B cell (primary cell): ENCODE measurements at regions not wholly inside any gene's neighbourhood (a gene's known extent, or its start where the extent isn't known, plus 50 kb on each side); places are given as distances from the start of the nearest gene placed in this dataset.

Experiments
- ATAC-seq: fragments of 200-7000 bp; cut with Tn5 transposase; one replicate; pipeline ENCODE4 v1.10.0; 2021; ENCODE audit warnings: low read depth, mild to moderate bottlenecking, moderate number of reproducible peaks, moderate library complexity
- CTCF ChIA-PET: fragments of 350-600 bp; sonication (Branson Sonifier 250); formaldehyde crosslinking; loops from one replicate; lab custom pipeline; 2021; ENCODE audit warnings: antibody characterized with exemption, inconsistent platforms; lab: Charles Lee
- POLR2A ChIA-PET: fragments of 350-600 bp; sonication (Branson Sonifier 250); formaldehyde crosslinking; loops from one replicate; lab custom pipeline; 2021; ENCODE audit warnings: antibody characterized with exemption; lab: Charles Lee
- DNase-seq: peaks from one replicate; pipeline ENCODE4 v3.0.0; 2013
- H2AFZ ChIP-seq: 2 replicates; pipeline ENCODE4 v1.6.1; 2012; ENCODE audit warnings: mild to moderate bottlenecking, low read depth, low read length; ENCODE audit not compliant: insufficient read depth, poor library complexity, severe bottlenecking
- H3K27ac ChIP-seq, 2 donors: 1 replicate in 1 of 2; 2 replicates in 1 of 2; pipeline ENCODE4 v1.5.1; 2012 to 2013; ENCODE audit warnings: low read length in 2 of 2, mild to moderate bottlenecking in 2 of 2, moderate library complexity in 1 of 2
- H3K27me3 ChIP-seq, 4 experiments: fragments of 200-600 bp in 1 of 4; sonication (generic) in 1 of 4; replicated peaks in 1 of 4; 1 replicate in 2 of 4; 2 replicates in 2 of 4; pipeline versions ENCODE4 v1.6.1 to v1.7.0; 2013 to 2016; ENCODE audit warnings: low read length in 3 of 4, mild to moderate bottlenecking in 2 of 4, mixed read lengths in 1 of 4, moderate library complexity in 1 of 4; ENCODE audit not compliant: insufficient read depth in 4 of 4, control insufficient read depth in 3 of 4; ENCODE audit errors: control extremely low read depth in 1 of 4
- H3K36me3 ChIP-seq, 2 experiments: replicated peaks in 1 of 2; 1 replicate in 1 of 2; 2 replicates in 1 of 2; pipeline versions ENCODE4 v1.6.1 to v1.7.1; 2013; ENCODE audit warnings: low read length in 1 of 2; ENCODE audit not compliant: insufficient read depth in 2 of 2, control insufficient read depth in 1 of 2; ENCODE audit errors: control extremely low read depth in 1 of 2, extremely low read depth in 1 of 2
- H3K4me1 ChIP-seq, 2 donors: fragments of 200-600 bp in 1 of 2; sonication (generic) in 1 of 2; 1 replicate in 1 of 2; 2 replicates in 1 of 2; pipeline versions ENCODE4 v1.5.1 to v1.6.1; 2013 to 2017; ENCODE audit warnings: low read length in 2 of 2; ENCODE audit not compliant: control insufficient read depth in 2 of 2, insufficient read depth in 2 of 2
- H3K4me2 ChIP-seq: replicated peaks from 2 replicates; pipeline ENCODE3; 2012; ENCODE audit warnings: mild to moderate bottlenecking, low read depth, low read length; ENCODE audit not compliant: poor library complexity, severe bottlenecking
- H3K4me3 ChIP-seq, 5 experiments: fragments of 200-600 bp in 1 of 5; sonication (generic) in 1 of 5; 1 replicate in 3 of 5; 2 replicates in 2 of 5; pipeline versions ENCODE4 v1.5.1 to v1.7.0; 2011 to 2016; ENCODE audit warnings: low read length in 4 of 5, mild to moderate bottlenecking in 4 of 5, low read depth in 2 of 5, control low read depth in 1 of 5, moderate library complexity in 1 of 5; ENCODE audit not compliant: insufficient read depth in 1 of 5; ENCODE audit errors: control extremely low read depth in 1 of 5, extremely low read depth in 1 of 5
- H3K79me2 ChIP-seq: fragments of 200-600 bp; sonication (generic); one replicate; pipeline ENCODE4 v1.6.0; 2016; ENCODE audit warnings: low read length; ENCODE audit not compliant: control insufficient read depth, insufficient read depth
- H3K9ac ChIP-seq: fragments of 200-600 bp; sonication (generic); 2 replicates; pipeline ENCODE4 v1.6.1; 2017; ENCODE audit warnings: mild to moderate bottlenecking, low read length, moderate library complexity
- H3K9me3 ChIP-seq, 3 donors: one replicate each; pipeline versions ENCODE4 v1.6.1 to v1.7.1; 2013; ENCODE audit warnings: low read length in 2 of 3; ENCODE audit not compliant: control insufficient read depth in 2 of 3, insufficient read depth in 1 of 3; ENCODE audit errors: control extremely low read depth in 1 of 3
- H4K20me1 ChIP-seq: 2 replicates; pipeline ENCODE4 v1.6.0; 2012; ENCODE audit warnings: mild to moderate bottlenecking, low read length; ENCODE audit not compliant: insufficient read depth, control insufficient read depth, poor library complexity, severe bottlenecking
- H3K27ac Mint-ChIP-seq: one replicate; pipeline ENCODE4 v1.8.0; 2021; ENCODE audit warnings: mixed read lengths
- H3K27me3 Mint-ChIP-seq: one replicate; pipeline ENCODE4 v1.8.0; 2021; ENCODE audit warnings: mixed read lengths
- H3K4me1 Mint-ChIP-seq: one replicate; pipeline ENCODE4 v1.8.0; 2021; ENCODE audit warnings: mixed read lengths
- H3K4me3 Mint-ChIP-seq: one replicate; pipeline ENCODE4 v1.8.0; 2021; ENCODE audit warnings: mixed read lengths
- H3K9me3 Mint-ChIP-seq: one replicate; pipeline ENCODE4 v1.8.0; 2022; ENCODE audit warnings: mixed read lengths; ENCODE audit not compliant: insufficient read depth
- CTCF ChIP-seq: fragments of 200-600 bp; IDR thresholded peaks from one replicate; pipeline ENCODE4 v1.8.0; 2022; ENCODE audit warnings: antibody characterized with exemption, mild to moderate bottlenecking
- EZH2 ChIP-seq: IDR thresholded peaks from 2 replicates; pipeline ENCODE4 v1.6.1; 2012; ENCODE audit warnings: borderline replicate concordance, low read depth, mild to moderate bottlenecking, moderate library complexity, low read length; ENCODE audit not compliant: insufficient read depth, poor library complexity, severe bottlenecking
- WGBS: methylation state at CpG from one replicate; pipeline ENCODE4 v1.1.5; 2013; ENCODE audit warnings: missing lambda C conversion rate; ENCODE audit not compliant: insufficient coverage; 5-methylcytosine and 5-hydroxymethylcytosine counted together
- intact Hi-C: fragments of 100-400 bp; cut with micrococcal nuclease; formaldehyde crosslinking; loops from one replicate; pipeline ENCODE4 v1.10.0; 2022

- Histone ChIP-seq H3K36me3 (no peaks in the 10 kb centered on the region), H3K4me1 (no peaks in the 10 kb centered on the region), H4K20me1 (no peaks in the 10 kb centered on the region), H3K27me3 (no peaks in the 10 kb centered on the region), H3K27ac (no peak overlapping the region), H3K9me3 (no peaks in the 10 kb centered on the region), H3K4me3 (no peak overlapping the region), H3K9ac (no peak overlapping the region), H3K79me2 (no peaks in the 10 kb centered on the region), H3K4me2 (no peak overlapping the region), H2AFZ (no peak overlapping the region)
- ChIA-PET CTCF (no interaction called here), POLR2A (no interaction called here)
- TF ChIP-seq CTCF = no peak
- no peak for TF ChIP-seq EZH2
- Mint-ChIP-seq H3K27me3 (peaks cover 3% of the 10 kb centered on the region), H3K4me3 (no peak overlapping the region), H3K9me3 (no peaks in the 10 kb centered on the region), H3K27ac (no peak overlapping the region), H3K4me1 (no peaks in the 10 kb centered on the region)
- DNase-seq (no peak), ATAC-seq (no peak)
- intact Hi-C loops = no loop called here
- WGBS = no CpG with 5 or more reads among the region's 3 CpGs
Measured at GRCh38 chr3:161555320-161555719, 58.7 kb downstream of the OTOL1 start.

- H3K27ac ChIP-seq = no peak overlapping the region
- H3K9ac ChIP-seq = no peak overlapping the region
- POLR2A ChIA-PET = no interaction called here
- ATAC-seq (no peak), DNase-seq (no peak)
- 94% methylated on average over 3 of the region's 3 CpGs for WGBS
- H3K9me3 Mint-ChIP-seq = no peaks in the 10 kb centered on the region
- no peaks in the 10 kb centered on the region for H3K36me3 ChIP-seq
- no peaks in the 10 kb centered on the region for H3K79me2 ChIP-seq
- H3K4me3 ChIP-seq = no peak overlapping the region
- H3K9me3 ChIP-seq = no peaks in the 10 kb centered on the region
- H3K4me1 Mint-ChIP-seq = no peaks in the 10 kb centered on the region
- intact Hi-C loops = no loop called here
- H3K27me3 Mint-ChIP-seq = peaks cover 3% of the 10 kb centered on the region
- no peak overlapping the region for H2AFZ ChIP-seq
- no peak overlapping the region for H3K27ac Mint-ChIP-seq
- H3K4me1 ChIP-seq = no peaks in the 10 kb centered on the region
- no peaks in the 10 kb centered on the region for H4K20me1 ChIP-seq
- H3K4me3 Mint-ChIP-seq = no peak overlapping the region
- no peak overlapping the region for H3K4me2 ChIP-seq
- TF ChIP-seq CTCF (no peak), EZH2 (no peak)
- H3K27me3 ChIP-seq = no peaks in the 10 kb centered on the region
- CTCF ChIA-PET = no interaction called here
Measured at GRCh38 chr3:161556533-161556932, 59.9 kb downstream of the OTOL1 start.
